ENCODE measurements at regions not wholly inside any gene's neighbourhood (a gene's known extent, or its start where the extent isn't known, plus 50 kb on each side); places are given as distances from the start of the nearest gene placed in this dataset.

DNA sequence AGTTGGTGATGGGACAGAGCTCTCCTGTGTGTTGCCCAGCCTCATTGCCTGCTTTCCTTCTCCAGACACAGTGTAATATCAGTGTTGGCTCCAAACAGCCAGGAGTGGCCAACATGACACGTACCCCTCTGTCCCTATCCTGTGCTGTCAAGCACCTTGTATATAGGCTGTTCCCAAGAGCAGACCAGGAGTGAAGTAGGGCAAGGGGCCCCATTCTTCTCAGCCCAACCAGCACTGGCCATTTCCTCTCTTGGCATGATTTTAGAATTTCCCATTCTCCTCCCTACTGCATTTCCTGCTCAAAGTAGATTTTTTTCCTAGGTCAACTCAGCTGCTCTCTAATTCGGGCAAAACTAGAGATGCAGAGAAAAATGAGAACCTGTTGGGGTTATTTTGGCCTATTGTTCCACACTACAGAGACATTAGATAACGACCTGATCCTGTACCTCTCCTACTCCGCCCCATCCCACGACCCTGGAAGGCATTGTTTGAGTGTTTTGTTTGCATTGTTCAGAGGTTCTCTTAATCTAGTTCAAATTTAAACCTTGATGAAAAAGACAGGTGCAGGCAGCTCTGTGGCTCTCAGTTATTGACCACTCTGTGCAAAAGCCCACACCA is 95.6 kb downstream of the RASSF10 start:
- DNase-seq (ENCODE audit: low read depth in 2 of 2): no peak

DNA sequence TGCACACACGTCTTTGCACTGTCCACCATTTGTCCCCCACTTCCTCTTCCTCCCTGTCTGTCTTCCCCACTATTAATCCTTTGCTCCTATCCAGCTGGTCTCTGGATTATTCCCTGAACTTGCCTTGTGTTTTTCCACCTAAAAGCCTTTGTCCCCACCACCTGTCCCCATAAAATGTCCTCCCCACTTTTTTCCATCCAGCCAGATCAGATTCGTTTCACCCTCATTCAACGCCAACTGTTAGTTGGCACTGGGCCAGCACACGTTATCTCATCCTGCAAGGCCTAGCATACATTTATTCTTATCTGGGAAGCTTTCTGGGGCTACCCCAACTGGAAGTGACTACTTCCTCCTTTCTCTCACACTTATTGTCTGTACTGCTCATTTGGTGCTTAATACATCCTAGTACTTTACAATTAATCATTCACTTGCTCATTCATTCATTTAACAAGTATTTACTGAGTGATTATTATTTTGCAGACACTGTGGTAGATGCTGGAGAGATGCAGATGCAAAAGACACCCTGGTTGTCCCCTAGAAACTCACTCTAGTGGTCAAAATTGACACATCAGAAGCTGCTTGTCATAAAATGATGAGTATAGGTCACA is 96.2 kb downstream of the RASSF10 start:
- DNase-seq (ENCODE audit: low read depth in 2 of 2): no peak

DNA sequence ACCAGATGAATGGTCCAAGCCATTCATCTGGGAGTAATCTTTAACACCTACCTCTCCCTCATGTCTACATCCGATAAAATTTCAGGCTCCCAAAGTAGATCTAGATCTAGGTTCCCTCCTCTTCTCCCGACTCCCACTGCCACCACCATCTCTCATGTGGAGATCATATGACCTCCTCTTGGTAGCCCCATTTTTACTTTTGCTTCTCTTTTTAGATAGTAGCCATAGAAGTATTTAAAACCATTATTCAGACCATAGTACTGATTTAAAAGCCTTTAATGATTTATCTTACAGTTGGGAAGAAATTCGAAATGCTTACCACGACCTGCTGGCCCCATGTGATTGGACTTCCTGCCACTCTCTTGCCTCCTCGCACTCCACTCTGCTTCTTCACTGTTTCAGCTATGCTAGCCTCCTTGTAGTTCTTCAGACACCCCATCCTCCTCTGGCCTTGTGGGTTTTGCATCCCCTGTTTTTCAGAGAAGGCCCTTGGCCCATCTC is 98.5 kb downstream of the RASSF10 start:
- DNase-seq (ENCODE audit: low read depth in 2 of 2): no peak

DNA sequence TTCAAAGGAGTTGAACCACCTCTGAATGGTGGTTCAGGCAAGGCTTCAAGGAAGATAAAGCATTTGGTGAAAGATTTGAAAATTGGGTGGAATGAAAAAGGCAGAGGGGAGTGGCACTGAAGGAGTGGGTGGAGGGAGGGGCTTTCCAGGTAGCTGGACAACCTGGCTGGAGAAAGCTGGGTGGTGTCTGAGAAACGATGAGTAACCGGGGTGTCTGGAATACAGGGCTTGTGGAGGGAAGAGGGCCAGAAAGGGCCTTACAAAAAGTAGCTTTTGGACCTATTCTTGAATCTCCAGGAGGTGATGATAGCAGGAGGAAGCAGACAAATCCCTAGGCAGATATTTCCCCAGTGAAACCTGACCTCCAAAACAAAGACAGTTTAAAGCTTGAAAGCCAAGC is 99.3 kb downstream of the RASSF10 start:
- no peak for DNase-seq (ENCODE audit: low read depth in 2 of 2)

DNA sequence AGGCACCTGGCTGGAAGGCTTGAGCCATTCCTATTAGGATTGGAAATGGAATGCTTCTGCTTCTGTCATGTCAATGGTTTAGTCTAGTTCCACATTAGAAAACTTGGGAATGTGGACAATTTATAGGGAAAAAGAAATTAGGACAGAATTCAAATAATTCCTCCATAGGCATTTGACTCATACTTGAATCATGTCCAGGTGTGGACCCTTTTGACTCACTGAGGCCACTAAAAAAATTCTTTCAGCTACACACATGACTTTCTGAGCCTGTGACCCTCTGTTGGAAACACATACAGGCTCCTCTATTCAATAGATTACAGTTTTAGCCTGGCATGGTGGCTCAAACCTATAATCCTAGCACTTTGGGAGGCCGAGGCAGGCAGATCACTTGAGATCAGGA is 100.5 kb downstream of the RASSF10 start:
- DNase-seq (ENCODE audit: low read depth in 2 of 2): no peak

DNA sequence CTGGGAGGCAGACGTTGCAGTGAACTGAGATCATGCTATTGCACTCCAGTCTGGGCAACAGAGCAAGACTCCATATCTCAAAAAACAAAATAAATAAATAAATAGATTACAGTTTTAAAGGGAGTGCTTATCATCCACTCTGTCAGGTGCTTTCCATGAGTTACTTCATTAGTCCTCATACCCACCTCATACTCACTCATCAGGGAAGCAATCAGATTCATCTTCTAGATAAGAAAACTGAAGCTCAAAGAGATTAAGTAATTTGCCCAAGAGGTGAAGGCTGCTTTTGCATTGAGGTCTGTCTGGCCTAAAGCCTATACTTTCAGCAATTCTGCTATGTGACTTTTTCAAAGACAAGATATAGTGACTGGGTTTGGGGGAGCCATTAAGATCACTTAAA is 101.0 kb downstream of the RASSF10 start:
- DNase-seq (ENCODE audit: low read depth in 2 of 2): no peak

DNA sequence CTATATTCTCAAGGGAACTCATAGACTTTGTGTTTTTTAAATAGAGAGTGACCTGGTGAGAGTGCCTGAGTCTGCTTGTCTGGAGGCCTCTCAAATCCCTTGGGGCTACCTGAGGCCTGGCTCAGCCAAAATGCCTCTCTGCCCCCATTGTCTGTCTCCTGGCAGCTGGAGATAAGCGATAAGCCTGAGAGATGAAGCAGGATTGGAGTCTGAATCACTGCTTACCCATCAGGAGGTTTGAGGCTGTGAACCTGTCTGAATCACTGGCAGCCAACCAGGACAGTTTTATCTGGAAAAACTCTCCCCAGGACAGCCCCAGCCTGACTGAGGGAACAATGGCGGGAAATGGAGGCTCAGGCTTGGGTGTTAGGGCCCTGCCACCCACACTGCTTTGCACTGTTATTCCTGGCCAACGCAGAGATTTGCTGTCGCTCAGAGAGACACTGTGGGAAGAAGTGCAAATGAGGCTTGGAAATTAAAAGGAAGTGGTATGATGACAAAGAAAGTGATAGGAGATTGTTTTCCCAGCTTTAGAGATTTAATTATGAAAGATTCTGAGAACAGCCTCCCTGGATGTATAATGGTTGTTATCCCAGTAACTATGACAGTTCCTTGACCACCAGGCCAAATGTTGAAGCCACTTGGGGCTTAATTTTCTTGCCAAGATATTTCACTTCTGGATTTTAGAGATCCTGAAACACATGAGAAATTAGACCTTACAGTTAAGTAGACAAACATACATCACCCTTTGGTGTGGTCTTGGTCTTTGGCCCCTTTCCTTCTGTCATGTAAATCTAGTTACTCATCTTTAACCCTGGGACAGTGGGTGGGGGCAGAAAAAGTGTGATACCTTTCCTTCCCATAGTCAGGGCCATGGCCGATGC is 102.1 kb downstream of the RASSF10 start:
- no peak for DNase-seq (ENCODE audit: low read depth in 2 of 2)

DNA sequence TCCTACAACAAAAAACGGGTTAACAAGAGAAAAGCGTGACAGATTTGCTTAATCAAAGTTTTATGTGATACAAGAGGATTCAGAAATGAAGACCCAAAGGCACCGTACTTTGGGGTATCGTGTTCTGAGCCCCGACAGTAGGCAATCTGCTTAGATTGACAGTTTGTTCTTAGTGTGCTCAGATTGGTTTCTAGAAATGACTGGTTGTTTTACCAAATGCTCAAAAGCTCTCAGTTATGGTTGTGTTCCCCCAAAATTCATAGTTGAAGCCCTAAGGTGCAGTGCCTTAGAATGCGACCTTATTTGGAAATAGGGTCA is 102.7 kb downstream of the RASSF10 start:
- no peak for DNase-seq (ENCODE audit: low read depth in 2 of 2)

DNA sequence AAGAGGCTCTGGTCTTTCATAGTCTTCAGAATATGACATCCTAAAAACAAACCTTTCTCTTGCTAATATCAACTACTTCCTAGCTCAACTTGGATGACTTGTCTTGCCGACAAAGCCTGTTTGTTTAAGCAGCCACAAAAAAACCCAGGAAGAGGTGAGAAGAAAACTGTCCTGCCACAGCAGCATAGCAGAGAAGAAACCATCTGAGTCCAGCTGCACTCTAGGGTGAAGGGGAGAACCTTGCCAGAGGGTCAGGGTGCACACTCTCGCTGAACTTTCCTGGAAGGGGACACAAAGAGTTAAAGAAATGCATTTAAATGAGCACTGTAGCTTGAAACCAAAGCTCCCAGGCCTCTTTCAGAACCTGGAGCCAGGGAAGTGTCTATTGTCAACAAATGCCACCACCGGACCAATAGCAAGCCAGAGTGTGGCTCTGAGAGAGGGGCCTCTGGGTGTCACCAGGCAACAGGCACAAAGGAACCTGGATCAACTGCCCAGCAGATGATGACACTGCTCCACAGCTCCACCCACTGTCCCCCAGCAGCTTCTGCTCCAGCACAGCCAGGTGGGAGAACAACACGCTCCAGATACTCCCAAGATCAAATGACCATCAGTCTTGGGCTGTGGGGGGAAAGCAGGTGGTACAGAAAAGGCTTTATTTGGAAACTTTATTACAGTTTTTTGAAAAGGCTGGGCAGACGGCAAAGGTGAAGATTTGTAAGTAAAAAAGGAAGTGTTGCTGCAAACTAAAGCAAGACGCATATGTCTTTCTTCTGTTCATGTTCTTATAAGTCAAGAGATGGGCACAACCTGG is 105.7 kb downstream of the RASSF10 start:
- no peak for DNase-seq (ENCODE audit: low read depth in 2 of 2)

DNA sequence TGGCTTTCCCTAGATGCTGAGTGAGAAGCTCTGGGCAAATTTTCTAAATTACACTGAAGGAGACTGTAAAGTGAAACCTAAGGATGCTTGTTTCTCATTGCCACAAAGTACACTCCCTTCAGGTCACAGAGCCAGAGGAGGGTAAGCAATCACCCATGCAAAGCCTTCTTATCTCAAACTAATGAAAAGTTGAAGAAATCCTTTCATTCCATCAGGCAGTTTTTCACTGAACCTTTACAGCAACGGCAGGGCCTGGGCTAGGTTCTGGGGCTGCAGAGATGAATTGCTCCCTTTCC is 106.2 kb downstream of the RASSF10 start:
- no peak for DNase-seq (ENCODE audit: low read depth in 2 of 2)

DNA sequence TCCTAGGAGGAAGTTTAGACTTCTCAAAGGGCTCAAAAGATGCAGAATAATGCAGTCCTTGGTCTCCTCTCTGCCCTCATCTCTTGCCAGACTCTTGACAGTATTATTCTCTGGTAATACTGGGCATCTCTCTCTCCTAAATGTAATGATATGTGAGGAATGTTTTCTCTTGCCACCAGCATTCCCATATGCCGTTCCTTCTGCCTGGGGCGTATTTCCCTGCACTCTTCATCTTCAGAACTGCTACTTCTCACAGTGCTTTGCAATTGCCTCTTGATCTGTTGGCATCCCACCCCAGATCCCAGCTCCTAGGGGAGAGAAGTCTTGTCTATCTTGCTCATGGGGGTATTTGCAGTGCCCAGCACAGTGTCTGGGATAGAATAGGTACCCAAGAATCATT is 107.4 kb downstream of the RASSF10 start:
- no peak for DNase-seq (ENCODE audit: low read depth in 2 of 2)

DNA sequence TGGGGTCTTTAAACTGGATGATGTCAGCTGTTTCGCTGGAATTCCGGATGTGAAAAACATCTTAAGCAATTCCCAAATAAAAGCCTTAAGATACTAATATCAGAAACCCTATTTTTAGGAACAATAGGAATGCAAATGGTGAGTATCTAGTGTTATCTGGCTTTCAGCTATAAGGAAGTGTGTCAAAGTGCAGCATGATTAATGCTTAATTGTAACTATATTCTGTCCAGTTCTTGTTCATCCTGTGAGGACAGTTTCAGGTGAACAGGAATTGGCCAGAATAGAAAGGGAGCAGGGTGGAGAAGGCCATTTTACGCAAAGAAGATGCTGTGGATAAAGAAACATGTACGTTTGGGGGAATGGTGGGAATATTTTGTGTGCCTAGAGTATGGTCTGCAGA is 108.2 kb downstream of the RASSF10 start:
- DNase-seq (ENCODE audit: low read depth in 2 of 2): no peak

DNA sequence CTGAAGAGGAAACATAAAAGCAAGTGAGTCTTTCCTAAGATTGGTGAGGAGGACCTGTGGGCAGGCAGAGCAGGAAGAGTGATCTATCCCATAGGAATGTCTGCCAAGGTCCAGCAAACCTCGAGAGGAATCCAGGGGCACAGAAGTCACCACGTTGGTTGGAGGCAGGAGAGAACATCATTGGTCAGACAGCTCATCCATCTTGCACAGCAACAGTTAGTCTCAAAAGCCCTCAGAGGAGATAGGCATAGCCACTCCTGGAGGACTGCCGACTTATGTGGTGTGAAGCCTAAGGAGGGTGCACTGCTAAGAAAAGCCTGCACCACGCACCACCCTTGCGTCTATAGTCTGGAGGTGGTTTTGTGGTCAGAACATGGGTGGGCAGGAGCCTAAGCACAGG is 109.1 kb downstream of the RASSF10 start:
- no peak for DNase-seq (ENCODE audit: low read depth in 2 of 2)

DNA sequence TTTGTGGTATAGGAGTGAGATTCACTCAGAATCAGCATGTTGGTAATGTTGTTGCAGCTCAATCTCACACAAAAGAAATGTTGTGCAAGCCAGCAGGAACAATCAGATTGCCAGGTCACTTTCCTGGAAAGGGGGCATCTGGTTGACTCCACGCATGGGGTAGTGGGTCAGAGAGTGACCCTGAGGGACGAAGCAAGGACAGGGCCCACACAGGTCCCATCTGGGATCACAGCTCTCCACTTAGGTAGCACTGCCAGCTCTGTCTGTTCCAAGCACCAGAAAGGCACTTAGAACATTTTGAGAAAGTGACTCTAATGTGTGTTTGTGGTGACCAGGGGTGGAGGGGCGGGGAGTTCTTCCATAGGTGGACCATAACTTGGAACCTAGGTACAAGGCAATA is 109.5 kb downstream of the RASSF10 start:
- DNase-seq (ENCODE audit: low read depth in 2 of 2): no peak

DNA sequence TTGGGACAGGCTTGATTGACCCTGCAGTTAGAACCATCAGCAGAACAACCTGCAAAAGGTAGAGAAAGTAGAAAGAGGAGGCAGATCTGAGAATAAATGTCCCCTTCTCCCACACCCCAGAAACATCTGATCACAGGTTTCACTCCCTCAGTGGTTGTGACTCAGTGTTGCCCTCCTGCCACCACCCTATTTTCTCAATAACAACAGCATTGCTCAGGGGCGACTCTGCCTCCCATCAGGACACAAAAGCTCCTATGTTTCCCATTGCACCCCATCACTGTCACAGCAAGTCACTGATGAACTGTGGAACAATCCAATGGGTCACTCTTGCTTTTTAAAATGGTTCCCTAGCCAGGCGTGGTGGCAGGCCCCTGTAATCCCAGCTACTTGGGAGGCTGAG is 110.2 kb downstream of the RASSF10 start:
- DNase-seq (ENCODE audit: low read depth in 2 of 2): no peak

DNA sequence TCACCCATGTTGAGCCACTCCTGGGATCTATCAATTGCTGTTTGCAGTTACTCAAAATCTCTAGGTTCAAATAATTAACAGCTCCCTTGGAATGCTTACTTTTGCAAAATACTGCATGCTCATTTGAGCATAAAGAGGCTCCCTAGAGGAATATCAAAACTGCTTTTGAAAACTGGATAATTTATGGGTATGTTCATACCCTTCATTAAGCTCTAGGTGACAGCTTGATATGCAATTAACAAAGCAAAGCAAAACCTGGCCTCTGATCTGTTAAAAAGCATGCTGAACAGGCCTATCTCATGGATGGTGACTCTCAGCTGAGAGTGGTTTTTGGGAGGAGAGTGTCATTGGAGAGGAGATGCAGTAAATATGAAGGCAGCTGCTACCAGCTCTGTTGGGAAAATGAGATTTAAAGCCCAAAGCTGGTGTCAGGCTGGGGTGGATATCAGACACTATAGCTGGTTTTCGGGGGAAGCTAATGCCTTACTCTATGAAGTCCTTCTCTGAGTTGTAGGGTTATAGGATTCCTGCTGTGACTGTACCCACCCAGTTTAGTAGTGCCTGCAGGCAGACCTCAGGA is 110.9 kb downstream of the RASSF10 start:
- DNase-seq (ENCODE audit: low read depth in 2 of 2): no peak

DNA sequence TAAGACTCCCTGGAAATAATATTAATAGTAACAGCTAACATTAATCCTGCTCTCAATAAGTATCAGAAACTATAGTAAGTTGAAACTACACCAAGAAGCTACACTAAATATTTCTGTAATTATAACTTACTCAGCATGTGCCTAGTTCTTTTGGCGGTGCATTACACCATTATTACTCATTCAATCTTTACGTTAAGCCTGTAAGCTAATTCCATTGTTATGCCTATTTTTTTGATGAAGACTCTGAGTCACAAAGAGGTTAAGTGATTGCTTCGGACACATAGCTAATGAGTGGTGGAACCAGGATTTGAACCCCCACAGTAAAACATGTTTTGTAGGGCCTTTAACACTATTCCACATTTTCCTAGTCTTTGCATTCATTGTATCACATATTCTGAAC is 111.6 kb downstream of the RASSF10 start:
- DNase-seq (ENCODE audit: low read depth in 2 of 2): no peak

DNA sequence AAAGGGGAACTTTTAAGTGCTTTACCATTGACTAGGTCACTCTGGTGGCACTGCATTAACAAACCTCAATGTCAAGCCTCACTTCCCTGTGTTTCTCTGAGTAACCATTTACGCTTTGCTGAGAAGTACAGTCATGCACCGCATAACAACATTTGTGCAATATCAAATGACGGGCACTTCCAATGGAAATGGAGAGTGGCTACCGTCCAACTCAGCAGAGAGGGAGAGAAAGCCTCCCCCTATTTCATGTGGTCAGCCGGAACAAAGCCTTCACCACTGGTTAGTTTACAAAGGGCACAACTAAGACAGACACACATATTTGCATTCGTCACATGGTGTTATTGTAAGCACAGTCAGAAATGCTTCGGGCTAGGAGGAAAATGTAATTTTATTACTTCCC is 117.3 kb downstream of the RASSF10 start:
- DNase-seq (ENCODE audit: low read depth in 2 of 2): no peak

DNA sequence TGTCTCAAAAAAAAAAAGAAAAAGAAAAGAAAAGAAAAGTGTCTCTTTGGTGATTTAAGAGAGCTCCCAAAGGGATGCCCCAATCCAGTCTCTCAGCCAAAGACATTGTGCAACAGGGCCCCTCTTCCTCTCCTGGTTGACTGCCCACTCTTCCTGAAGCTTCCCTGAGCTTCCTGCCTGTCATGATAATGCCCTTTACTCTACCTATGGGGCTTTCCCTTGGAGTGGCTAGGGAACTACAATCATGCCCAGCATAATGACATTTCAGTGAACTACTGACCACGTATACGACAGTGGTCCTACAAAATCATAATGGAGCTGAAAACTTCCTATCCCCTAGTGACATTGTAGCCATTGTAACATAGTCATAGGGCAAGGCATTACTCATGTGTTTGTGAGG is 118.0 kb downstream of the RASSF10 start:
- no peak for DNase-seq (ENCODE audit: low read depth in 2 of 2)

DNA sequence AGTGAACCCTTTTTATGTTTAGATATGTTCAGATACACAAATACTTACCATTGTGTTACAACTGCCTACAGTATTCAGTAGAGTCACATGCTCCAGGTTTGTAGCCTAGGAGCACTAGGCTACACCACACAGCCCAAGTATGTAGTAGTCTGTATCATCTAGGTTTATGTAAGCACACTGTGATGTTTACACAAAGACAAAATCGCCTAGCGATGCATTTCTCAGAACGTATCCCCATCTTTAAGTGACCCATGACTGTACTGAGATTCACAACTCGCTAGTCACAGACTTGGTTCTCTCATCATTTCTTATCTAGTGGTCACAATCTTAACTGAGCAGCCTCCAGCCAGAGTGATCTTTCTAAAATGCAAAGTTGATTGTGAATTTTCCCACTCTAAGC is 119.2 kb downstream of the RASSF10 start:
- DNase-seq (ENCODE audit: low read depth in 2 of 2): no peak

DNA sequence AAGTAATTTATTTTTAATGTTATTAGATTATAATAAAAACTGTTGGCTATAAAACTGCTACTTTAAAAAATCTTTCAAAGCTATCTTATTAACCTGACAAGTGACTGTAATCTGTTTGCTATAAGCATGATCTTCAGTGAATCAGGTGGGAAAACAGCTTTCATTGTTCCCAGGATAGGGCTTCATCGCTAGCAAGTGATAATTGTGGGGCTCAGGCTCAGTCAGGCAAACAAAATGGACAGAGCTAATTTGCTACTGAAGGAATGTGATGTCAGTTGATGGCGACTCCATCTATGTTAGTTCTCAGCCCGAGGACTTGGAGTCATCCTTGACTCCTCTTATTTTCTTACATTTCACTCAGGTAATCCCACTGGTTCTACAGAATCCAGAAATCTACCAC is 125.0 kb downstream of the RASSF10 start:
- DNase-seq (ENCODE audit: low read depth in 2 of 2): no peak

DNA sequence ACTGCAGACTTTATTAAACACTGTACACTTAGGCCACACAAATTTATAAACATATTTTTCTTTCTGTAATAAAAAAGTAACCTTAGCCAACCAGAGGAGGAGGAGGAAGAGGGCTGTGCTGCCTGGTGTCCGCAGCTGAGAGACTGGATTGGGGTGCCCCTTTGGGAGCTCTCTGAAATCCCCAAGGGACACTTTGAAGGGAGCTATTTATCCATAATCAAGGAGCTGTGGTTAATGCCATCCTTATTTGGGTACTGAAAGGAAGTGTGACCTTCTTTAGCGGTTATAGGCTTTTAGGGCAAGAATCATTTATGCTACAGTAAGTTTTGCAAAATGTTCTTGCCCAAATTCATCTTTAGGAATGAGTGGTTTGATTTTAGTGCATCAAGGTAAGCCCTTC is 125.8 kb downstream of the RASSF10 start:
- no peak for DNase-seq (ENCODE audit: low read depth in 2 of 2)
